Keratinocyte (primary cell): ENCODE measurements at regions not wholly inside any gene's neighbourhood (a gene's known extent, or its start where the extent isn't known, plus 50 kb on each side); places are given as distances from the start of the nearest gene placed in this dataset.

ENCODE experiments used
- DNase-seq: peaks from one replicate; pipeline ENCODE4 v3.0.0-alpha.2; 2011; ENCODE audit warnings: low read depth, missing footprints, low spot score
- FAIRE-seq: peaks from 2 replicates; lab custom pipeline; 2011; peaks lifted over from hg19 to GRCh38; lab: Jason Lieb, UNC
- H2AFZ ChIP-seq: 2 replicates; pipeline ENCODE4 v1.6.0; 2012; ENCODE audit warnings: low read length, control low read depth, inconsistent platforms; ENCODE audit not compliant: control insufficient read depth
- H3K27ac ChIP-seq: 2 replicates; pipeline ENCODE4 v1.5.1; 2011; ENCODE audit warnings: low read length; ENCODE audit not compliant: control insufficient read depth, insufficient read depth
- H3K27me3 ChIP-seq: 3 replicates; pipeline ENCODE4 v1.6.0; 2011; ENCODE audit warnings: low read length; ENCODE audit not compliant: control insufficient read depth, insufficient read depth; ENCODE audit errors: extremely low read depth
- H3K36me3 ChIP-seq, 2 experiments: 2 replicates in 1 of 2; 3 replicates in 1 of 2; pipeline ENCODE4 v1.5.1; 2011; ENCODE audit warnings: low read length in 2 of 2, mild to moderate bottlenecking in 1 of 2; ENCODE audit not compliant: control insufficient read depth in 2 of 2, insufficient read depth in 2 of 2; ENCODE audit errors: extremely low read depth in 1 of 2
- H3K4me1 ChIP-seq: 3 replicates; pipeline ENCODE4 v1.5.1; 2011; ENCODE audit warnings: low read length; ENCODE audit not compliant: control insufficient read depth, insufficient read depth; ENCODE audit errors: extremely low read depth
- H3K4me2 ChIP-seq: 3 replicates; pipeline ENCODE4 v1.6.0; 2011; ENCODE audit warnings: low read depth, low read length; ENCODE audit not compliant: control insufficient read depth, insufficient read depth; ENCODE audit errors: extremely low read depth
- H3K4me3 ChIP-seq, 3 experiments: fragments of 200-600 bp in 1 of 3; sonication (generic) in 1 of 3; 2 replicates in 2 of 3; 3 replicates in 1 of 3; pipeline ENCODE4 v1.5.1; 2011 to 2016; ENCODE audit warnings: low read length in 3 of 3, mild to moderate bottlenecking in 3 of 3, control low read depth in 2 of 3, inconsistent platforms in 1 of 3, low read depth in 1 of 3, mixed read lengths in 1 of 3, mixed run types in 1 of 3, moderate library complexity in 1 of 3; ENCODE audit not compliant: control insufficient read depth in 2 of 3, insufficient read depth in 2 of 3; ENCODE audit errors: extremely low read depth in 1 of 3
- H3K79me2 ChIP-seq: 2 replicates; pipeline ENCODE4 v1.6.0; 2012; ENCODE audit warnings: low read length; ENCODE audit not compliant: control insufficient read depth, insufficient read depth
- H3K9ac ChIP-seq: 3 replicates; pipeline ENCODE4 v1.6.0; 2011; ENCODE audit warnings: low read length; ENCODE audit not compliant: control insufficient read depth, insufficient read depth; ENCODE audit errors: extremely low read depth
- H3K9me1 ChIP-seq: 3 replicates; pipeline ENCODE4 v1.6.0; 2011; ENCODE audit warnings: low read length; ENCODE audit not compliant: control insufficient read depth, insufficient read depth; ENCODE audit errors: extremely low read depth
- H3K9me3 ChIP-seq: 2 replicates; pipeline ENCODE4 v1.5.1; 2012; ENCODE audit warnings: low read depth, low read length; ENCODE audit not compliant: control insufficient read depth
- H4K20me1 ChIP-seq: 3 replicates; pipeline ENCODE4 v1.6.0; 2011; ENCODE audit warnings: low read length; ENCODE audit not compliant: control insufficient read depth, insufficient read depth; ENCODE audit errors: extremely low read depth
- EZH2 ChIP-seq: IDR thresholded peaks from one replicate; pipeline ENCODE4 v1.6.1; 2012; ENCODE audit warnings: inconsistent platforms, mild to moderate bottlenecking, low read length, moderate library complexity
- dilution Hi-C: fragments of 300-500 bp; cut with MboI; formaldehyde crosslinking; loops from one replicate; pipeline ENCODE4 v1.7.0; 2020; ENCODE audit warnings: low sequenced_read_pairs; ENCODE audit not compliant: extremely low pct_ligation_motif_present
- TF ChIP-seq, protein P1 (sequence below), 3 experiments: IDR thresholded peaks in 1 of 3; conservative IDR thresholded peaks in 1 of 3; optimal IDR thresholded peaks in 1 of 3; 2 replicates in 2 of 3; 3 replicates in 1 of 3; pipeline versions ENCODE3 to v1.5.1; 2011; ENCODE audit warnings: low read length in 3 of 3, mild to moderate bottlenecking in 3 of 3, moderate library complexity in 2 of 3, control low read depth in 1 of 3, inconsistent platforms in 1 of 3; ENCODE audit not compliant: insufficient read depth in 2 of 3; ENCODE audit errors: extremely low read depth in 1 of 3

- dilution Hi-C loops = no loop called here
- no peaks in the 10 kb centered on the region for H4K20me1 ChIP-seq
- peaks cover 3 to 6% of the 10 kb centered on the region in 2 experiments for H3K36me3 ChIP-seq
- H3K27me3 ChIP-seq = no peaks in the 10 kb centered on the region
- TF ChIP-seq EZH2 = no peak
- TF ChIP-seq, protein P1, sequence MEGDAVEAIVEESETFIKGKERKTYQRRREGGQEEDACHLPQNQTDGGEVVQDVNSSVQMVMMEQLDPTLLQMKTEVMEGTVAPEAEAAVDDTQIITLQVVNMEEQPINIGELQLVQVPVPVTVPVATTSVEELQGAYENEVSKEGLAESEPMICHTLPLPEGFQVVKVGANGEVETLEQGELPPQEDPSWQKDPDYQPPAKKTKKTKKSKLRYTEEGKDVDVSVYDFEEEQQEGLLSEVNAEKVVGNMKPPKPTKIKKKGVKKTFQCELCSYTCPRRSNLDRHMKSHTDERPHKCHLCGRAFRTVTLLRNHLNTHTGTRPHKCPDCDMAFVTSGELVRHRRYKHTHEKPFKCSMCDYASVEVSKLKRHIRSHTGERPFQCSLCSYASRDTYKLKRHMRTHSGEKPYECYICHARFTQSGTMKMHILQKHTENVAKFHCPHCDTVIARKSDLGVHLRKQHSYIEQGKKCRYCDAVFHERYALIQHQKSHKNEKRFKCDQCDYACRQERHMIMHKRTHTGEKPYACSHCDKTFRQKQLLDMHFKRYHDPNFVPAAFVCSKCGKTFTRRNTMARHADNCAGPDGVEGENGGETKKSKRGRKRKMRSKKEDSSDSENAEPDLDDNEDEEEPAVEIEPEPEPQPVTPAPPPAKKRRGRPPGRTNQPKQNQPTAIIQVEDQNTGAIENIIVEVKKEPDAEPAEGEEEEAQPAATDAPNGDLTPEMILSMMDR (optimal IDR thresholded peaks at IDR 0.05 in 1 of 3, IDR thresholded peaks at IDR 0.05 in 1 of 3, conservative IDR thresholded peaks at IDR 0.05 in 1 of 3; ENCODE audit: extremely low read depth in 1 of 3, insufficient read depth in 2 of 3, low read length in 3 of 3) = no peak
- H3K4me2 ChIP-seq = peak overlapping the region; percentile 67
- peaks cover 2% of the 10 kb centered on the region for H3K9me1 ChIP-seq
- no peak overlapping the region for H2AFZ ChIP-seq
- FAIRE-seq = no peak
- peaks cover 69% of the 10 kb centered on the region for H3K4me1 ChIP-seq
- peak overlapping the region; percentile 93 for H3K27ac ChIP-seq
- H3K9me3 ChIP-seq = no peaks in the 10 kb centered on the region
- H3K4me3 ChIP-seq = peak overlapping the region in 2 of 3 experiments; percentile 1 to 5
- no peak for DNase-seq
- peak overlapping the region; percentile 18 for H3K9ac ChIP-seq
- peaks cover 38% of the 10 kb centered on the region for H3K79me2 ChIP-seq
Measured at GRCh38 chr17:77284023-77284617, 143.4 kb downstream of the SEC14L1 start.

GRCh38 chr17:77285594-77286390, 145.0 kb downstream of the SEC14L1 start:
- Histone ChIP-seq H3K9me3 (no peaks in the 10 kb centered on the region), H3K4me2 (peak overlapping the region; percentile 88), H3K36me3 (peaks cover 3 to 10% of the 10 kb centered on the region in 2 experiments), H3K9me1 (no peaks in the 10 kb centered on the region), H3K9ac (peak overlapping the region; percentile 93), H3K4me3 (peak overlapping the region; percentile 13 to 69 (median 45)), H2AFZ (no peak overlapping the region), H4K20me1 (no peaks in the 10 kb centered on the region), H3K27ac (peak overlapping the region; percentile 100), H3K79me2 (peaks cover 52% of the 10 kb centered on the region), H3K4me1 (peaks cover 61% of the 10 kb centered on the region), H3K27me3 (no peaks in the 10 kb centered on the region)
- TF ChIP-seq EZH2 = no peak
- TF ChIP-seq, protein P1 (optimal IDR thresholded peaks at IDR 0.05 in 1 of 3, IDR thresholded peaks at IDR 0.05 in 1 of 3, conservative IDR thresholded peaks at IDR 0.05 in 1 of 3; ENCODE audit: extremely low read depth in 1 of 3, insufficient read depth in 2 of 3, low read length in 3 of 3) = peak in 1 of 3 experiments; percentile 4
- DNase-seq (peak; percentile 98), FAIRE-seq (peak; percentile 80)
- dilution Hi-C loops = no loop called here
